Right lobe of liver (tissue), 6 donors: ENCODE measurements at regions not wholly inside any gene's neighbourhood (a gene's known extent, or its start where the extent isn't known, plus 50 kb on each side); places are given as distances from the start of the nearest gene placed in this dataset.

Experiments
- ATAC-seq, 4 donors: fragments of 200-7000 bp; cut with Tn5 transposase; one replicate each; pipeline ENCODE4 v1.9.1; 2020; ENCODE audit warnings: mild to moderate bottlenecking in 4 of 4, moderate library complexity in 4 of 4
- DNase-seq, 3 donors: peaks; one replicate each; pipeline ENCODE4 v3.0.0-alpha.2; 2020
- H3K27ac ChIP-seq, 3 donors: fragments of 200-600 bp; one replicate each; pipeline ENCODE4 v1.8.0; 2022
- H3K27me3 ChIP-seq, 2 donors: fragments of 200-600 bp; one replicate each; pipeline ENCODE4 v1.8.0; 2022
- H3K36me3 ChIP-seq, 4 donors: fragments of 200-600 bp; sonication (generic) in 1 of 4; one replicate each; pipeline versions ENCODE4 v1.5.1 to v1.8.0; 2017 to 2022; ENCODE audit warnings: control low read depth in 1 of 4
- H3K4me1 ChIP-seq, 4 donors: fragments of 200-600 bp; sonication (generic) in 1 of 4; one replicate each; pipeline versions ENCODE4 v1.5.1 to v1.8.0; 2017 to 2022; ENCODE audit warnings: control low read depth in 1 of 4
- H3K4me3 ChIP-seq, 3 donors: fragments of 200-600 bp; one replicate each; pipeline ENCODE4 v1.8.0; 2022
- H3K9me3 ChIP-seq, 4 donors: fragments of 200-600 bp; sonication (generic) in 1 of 4; one replicate each; pipeline versions ENCODE4 v1.5.1 to v1.8.0; 2017 to 2022; ENCODE audit warnings: control low read depth in 1 of 4
- CTCF ChIP-seq, 4 donors: fragments of 200-600 bp in 3 of 4; fragments of 450-650 bp in 1 of 4; IDR thresholded peaks; one replicate each; pipeline versions ENCODE4 v1.5.1 to v1.8.0; 2016 to 2022; ENCODE audit warnings: antibody characterized with exemption in 4 of 4, mild to moderate bottlenecking in 2 of 4
- POLR2A ChIP-seq: fragments of 450-650 bp; IDR thresholded peaks from one replicate; pipeline ENCODE4 v1.6.1; 2017; ENCODE audit warnings: antibody characterized with exemption, mild to moderate bottlenecking
- WGBS: methylation state at CpG from one replicate; pipeline ENCODE4 v1.1.6; 2018; ENCODE audit warnings: low coverage, low lambda C conversion rate; ENCODE audit not compliant: insufficient coverage; ENCODE audit errors: missing lambda C conversion rate; 5-methylcytosine and 5-hydroxymethylcytosine counted together
- intact Hi-C, 2 donors: fragments of 100-400 bp; cut with DNase I; formaldehyde crosslinking; loops; one replicate each; pipeline versions ENCODE4 v1.11.2 to v1.14.1; 2022
- donor health status: DM: no; HTN: yes; CAD: no.
- donor health status: DM: no; HTN: no; CAD: no.
- donor health status: DM: no; HTN: no; CAD: no.
- donor health status: DM: no; HTN: yes; CAD: no.
- donor health status: DM: no; HTN: yes; CAD: no.

GRCh38 chr14:98035396-98035795 lies 1236.6 kb downstream of the BCL11B start:
- H3K9me3 ChIP-seq = no peaks in the 10 kb centered on the region
- no peak overlapping the region for H3K27ac ChIP-seq
- TF ChIP-seq CTCF (IDR thresholded peaks at IDR 0.05) (no peak), POLR2A (no peak)
- no peaks in the 10 kb centered on the region for H3K27me3 ChIP-seq
- WGBS = 36% methylated on average over 4 of the region's 4 CpGs
- H3K4me1 ChIP-seq = no peaks in the 10 kb centered on the region
- no peak overlapping the region for H3K4me3 ChIP-seq
- no peak for DNase-seq
- intact Hi-C loops = no loop called here
- no peaks in the 10 kb centered on the region for H3K36me3 ChIP-seq
- no peak for ATAC-seq

GRCh38 chr14:98037831-98038230 lies 1234.2 kb downstream of the BCL11B start:
- 61% methylated on average over 7 of the region's 7 CpGs for WGBS
- ATAC-seq (no peak), DNase-seq (no peak)

GRCh38 chr14:98056946-98057345 lies 1215.1 kb downstream of the BCL11B start:
- ATAC-seq (no peak), DNase-seq (no peak)
- WGBS = 57% methylated on average over 5 of the region's 5 CpGs
- Histone ChIP-seq H3K4me1 (no peaks in the 10 kb centered on the region), H3K27ac (no peak overlapping the region), H3K27me3 (no peaks in the 10 kb centered on the region), H3K36me3 (no peaks in the 10 kb centered on the region), H3K4me3 (no peak overlapping the region), H3K9me3 (no peaks in the 10 kb centered on the region)
- intact Hi-C loops = no loop called here
- no peak for TF ChIP-seq POLR2A
- no peak for TF ChIP-seq CTCF (IDR thresholded peaks at IDR 0.05)

More at GRCh38 chr14:98037831-98038230, 1234.2 kb downstream of the BCL11B start:
- Histone ChIP-seq H3K4me1 (no peaks in the 10 kb centered on the region), H3K4me3 (no peak overlapping the region), H3K27ac (no peak overlapping the region), H3K36me3 (no peaks in the 10 kb centered on the region), H3K27me3 (no peaks in the 10 kb centered on the region), H3K9me3 (no peaks in the 10 kb centered on the region)
- TF ChIP-seq CTCF (IDR thresholded peaks at IDR 0.05) = no peak
- TF ChIP-seq POLR2A = no peak
- intact Hi-C loops = no loop called here

- no peaks in the 10 kb centered on the region for H3K9me3 ChIP-seq
- H3K36me3 ChIP-seq = no peaks in the 10 kb centered on the region
- no peaks in the 10 kb centered on the region for H3K27me3 ChIP-seq
- no peak for DNase-seq
- TF ChIP-seq POLR2A (no peak), CTCF (IDR thresholded peaks at IDR 0.05) (no peak)
- H3K27ac ChIP-seq = no peak overlapping the region
- no peak for ATAC-seq
- intact Hi-C loops = no loop called here
- WGBS = 48% methylated on average over 4 of the region's 5 CpGs
- H3K4me3 ChIP-seq = no peak overlapping the region
- H3K4me1 ChIP-seq = no peaks in the 10 kb centered on the region
Measured at GRCh38 chr14:98059106-98059505, 1212.9 kb downstream of the BCL11B start.

GRCh38 chr14:98062083-98062482 lies 1209.9 kb downstream of the BCL11B start:
- no peaks in the 10 kb centered on the region for H3K4me1 ChIP-seq
- no peak overlapping the region for H3K27ac ChIP-seq
- no peak overlapping the region for H3K4me3 ChIP-seq
- H3K36me3 ChIP-seq = no peaks in the 10 kb centered on the region
- no peaks in the 10 kb centered on the region for H3K27me3 ChIP-seq
- no peak for DNase-seq
- intact Hi-C loops = no loop called here
- 67% methylated on average over 10 of the region's 10 CpGs for WGBS
- no peak for ATAC-seq
- no peaks in the 10 kb centered on the region for H3K9me3 ChIP-seq
- no peak for TF ChIP-seq POLR2A
- no peak for TF ChIP-seq CTCF (IDR thresholded peaks at IDR 0.05)
